ENCODE measurements at regions not wholly inside any gene's neighbourhood (a gene's known extent, or its start where the extent isn't known, plus 50 kb on each side); places are given as distances from the start of the nearest gene placed in this dataset.

- Histone ChIP-seq H3K9me3 (ENCODE audit: insufficient read depth, low read depth, low read length) (peaks cover 10% of the 10 kb centered on the region), H3K9ac (ENCODE audit: low read length) (no peak overlapping the region), H2BK5ac (ENCODE audit: low read depth, low read length, poor library complexity) (no peak overlapping the region), H4K91ac (ENCODE audit: low read depth, low read length) (no peak overlapping the region), H3K79me2 (ENCODE audit: control insufficient read depth, insufficient read depth, low read length, poor library complexity) (peaks cover 3% of the 10 kb centered on the region), H3K4me3 (ENCODE audit: low read depth, low read length) (no peak overlapping the region), H3K23ac (ENCODE audit: low read length) (no peak overlapping the region), H3K4me2 (ENCODE audit: low read length) (no peak overlapping the region), H4K8ac (ENCODE audit: low read depth, low read length) (no peak overlapping the region), H3K27ac (ENCODE audit: low read depth, low read length) (no peak overlapping the region), H3K36me3 (ENCODE audit: control insufficient read depth in 1 of 2, insufficient read depth in 2 of 2, low read length in 2 of 2) (no peaks in the 10 kb centered on the region), H3K27me3 (ENCODE audit: insufficient read depth, low read length) (no peaks in the 10 kb centered on the region), H2BK120ac (ENCODE audit: insufficient read depth, low read length, poor library complexity) (no peak overlapping the region), H2AFZ (ENCODE audit: insufficient read depth, low read length, poor library complexity) (no peak overlapping the region), H3K18ac (ENCODE audit: low read length) (no peak overlapping the region), H2AK5ac (ENCODE audit: low read length) (no peak overlapping the region), H3K14ac (ENCODE audit: low read length) (no peak overlapping the region), H3K4ac (ENCODE audit: low read depth, low read length) (no peak overlapping the region), H2BK12ac (ENCODE audit: low read length) (no peak overlapping the region), H3K79me1 (ENCODE audit: low read length) (peaks cover 7% of the 10 kb centered on the region), H3K4me1 (ENCODE audit: control insufficient read depth in 1 of 2, insufficient read depth in 2 of 2, low read length in 2 of 2) (peaks cover 7 to 8% of the 10 kb centered on the region in 2 experiments), H4K12ac (ENCODE audit: low read depth, low read length) (no peak overlapping the region)
- WGBS (ENCODE audit: extremely low coverage, insufficient coverage, insufficient read length), result no CpG with 5 or more reads among the region's 26 CpGs
- DNase-seq, result no peak
These were observed 1346.7 kb upstream of the IGFBP7 start for GRCh38 chr4:58456727-58457384.

GRCh38 chr4:58453956-58454355 is 1343.8 kb upstream of the IGFBP7 start:
- no CpG with 5 or more reads among the region's 6 CpGs for WGBS (ENCODE audit: extremely low coverage, insufficient coverage, insufficient read length)
- H3K18ac ChIP-seq (ENCODE audit: low read length), result no peak overlapping the region
- no peak overlapping the region for H2BK5ac ChIP-seq (ENCODE audit: low read depth, low read length, poor library complexity)
- H3K79me2 ChIP-seq (ENCODE audit: control insufficient read depth, insufficient read depth, low read length, poor library complexity), result peaks cover 3% of the 10 kb centered on the region
- H4K91ac ChIP-seq (ENCODE audit: low read depth, low read length), result peak overlapping the region; percentile 59
- no peak overlapping the region for H4K12ac ChIP-seq (ENCODE audit: low read depth, low read length)
- peak overlapping the region; percentile 88 for H2BK12ac ChIP-seq (ENCODE audit: low read length)
- no peak overlapping the region for H3K4ac ChIP-seq (ENCODE audit: low read depth, low read length)
- no peak overlapping the region for H3K4me2 ChIP-seq (ENCODE audit: low read length)
- H3K14ac ChIP-seq (ENCODE audit: low read length), result no peak overlapping the region
- H3K27ac ChIP-seq (ENCODE audit: low read depth, low read length), result peak overlapping the region; percentile 61
- H3K23ac ChIP-seq (ENCODE audit: low read length), result no peak overlapping the region
- H3K36me3 ChIP-seq (ENCODE audit: control insufficient read depth in 1 of 2, insufficient read depth in 2 of 2, low read length in 2 of 2), result no peaks in the 10 kb centered on the region
- no peaks in the 10 kb centered on the region for H3K27me3 ChIP-seq (ENCODE audit: insufficient read depth, low read length)
- no peak overlapping the region for H3K4me3 ChIP-seq (ENCODE audit: low read depth, low read length)
- H3K4me1 ChIP-seq (ENCODE audit: control insufficient read depth in 1 of 2, insufficient read depth in 2 of 2, low read length in 2 of 2), result peaks cover 10 to 12% of the 10 kb centered on the region in 2 experiments
- H2BK120ac ChIP-seq (ENCODE audit: insufficient read depth, low read length, poor library complexity), result no peak overlapping the region
- H4K8ac ChIP-seq (ENCODE audit: low read depth, low read length), result no peak overlapping the region
- H2AFZ ChIP-seq (ENCODE audit: insufficient read depth, low read length, poor library complexity), result no peak overlapping the region
- DNase-seq, result no peak
- H3K9ac ChIP-seq (ENCODE audit: low read length), result no peak overlapping the region
- no peak overlapping the region for H2AK5ac ChIP-seq (ENCODE audit: low read length)
- peaks cover 12% of the 10 kb centered on the region for H3K79me1 ChIP-seq (ENCODE audit: low read length)
- peaks cover 5% of the 10 kb centered on the region for H3K9me3 ChIP-seq (ENCODE audit: insufficient read depth, low read depth, low read length)

GRCh38 chr4:58451707-58452106 is 1341.5 kb upstream of the IGFBP7 start:
- Histone ChIP-seq H3K4me3 (ENCODE audit: low read depth, low read length) (no peak overlapping the region), H4K12ac (ENCODE audit: low read depth, low read length) (no peak overlapping the region), H3K36me3 (ENCODE audit: control insufficient read depth in 1 of 2, insufficient read depth in 2 of 2, low read length in 2 of 2) (no peaks in the 10 kb centered on the region), H2BK5ac (ENCODE audit: low read depth, low read length, poor library complexity) (no peak overlapping the region), H3K14ac (ENCODE audit: low read length) (no peak overlapping the region), H3K27ac (ENCODE audit: low read depth, low read length) (no peak overlapping the region), H3K23ac (ENCODE audit: low read length) (no peak overlapping the region), H3K79me1 (ENCODE audit: low read length) (peaks cover 14% of the 10 kb centered on the region), H3K18ac (ENCODE audit: low read length) (no peak overlapping the region), H2BK12ac (ENCODE audit: low read length) (no peak overlapping the region), H3K9me3 (ENCODE audit: insufficient read depth, low read depth, low read length) (no peaks in the 10 kb centered on the region), H2BK120ac (ENCODE audit: insufficient read depth, low read length, poor library complexity) (no peak overlapping the region), H3K79me2 (ENCODE audit: control insufficient read depth, insufficient read depth, low read length, poor library complexity) (peaks cover 3% of the 10 kb centered on the region), H3K4me1 (ENCODE audit: control insufficient read depth in 1 of 2, insufficient read depth in 2 of 2, low read length in 2 of 2) (peaks cover 10 to 12% of the 10 kb centered on the region in 2 experiments), H4K91ac (ENCODE audit: low read depth, low read length) (no peak overlapping the region), H2AK5ac (ENCODE audit: low read length) (no peak overlapping the region), H3K27me3 (ENCODE audit: insufficient read depth, low read length) (no peaks in the 10 kb centered on the region), H3K4ac (ENCODE audit: low read depth, low read length) (no peak overlapping the region), H3K4me2 (ENCODE audit: low read length) (no peak overlapping the region), H2AFZ (ENCODE audit: insufficient read depth, low read length, poor library complexity) (no peak overlapping the region), H3K9ac (ENCODE audit: low read length) (no peak overlapping the region), H4K8ac (ENCODE audit: low read depth, low read length) (no peak overlapping the region)
- no peak for DNase-seq
- WGBS (ENCODE audit: extremely low coverage, insufficient coverage, insufficient read length), result no CpG with 5 or more reads among the region's 2 CpGs

- WGBS (ENCODE audit: extremely low coverage, insufficient coverage, insufficient read length), result no CpG with 5 or more reads among the region's 11 CpGs
- no peaks in the 10 kb centered on the region for H3K27me3 ChIP-seq (ENCODE audit: insufficient read depth, low read length)
These were observed 1325.7 kb upstream of the IGFBP7 start for GRCh38 chr4:58435871-58436270.

More at GRCh38 chr4:58435871-58436270, 1325.7 kb upstream of the IGFBP7 start:
- Histone ChIP-seq H3K4me2 (ENCODE audit: low read length) (no peak overlapping the region), H3K18ac (ENCODE audit: low read length) (no peak overlapping the region), H3K79me2 (ENCODE audit: control insufficient read depth, insufficient read depth, low read length, poor library complexity) (no peaks in the 10 kb centered on the region), H4K8ac (ENCODE audit: low read depth, low read length) (no peak overlapping the region), H3K9ac (ENCODE audit: low read length) (no peak overlapping the region), H2AK5ac (ENCODE audit: low read length) (no peak overlapping the region), H4K12ac (ENCODE audit: low read depth, low read length) (no peak overlapping the region), H3K36me3 (ENCODE audit: control insufficient read depth in 1 of 2, insufficient read depth in 2 of 2, low read length in 2 of 2) (no peaks in the 10 kb centered on the region), H3K4ac (ENCODE audit: low read depth, low read length) (no peak overlapping the region), H3K27ac (ENCODE audit: low read depth, low read length) (no peak overlapping the region), H2BK120ac (ENCODE audit: insufficient read depth, low read length, poor library complexity) (no peak overlapping the region), H4K91ac (ENCODE audit: low read depth, low read length) (no peak overlapping the region), H3K9me3 (ENCODE audit: insufficient read depth, low read depth, low read length) (no peaks in the 10 kb centered on the region), H3K14ac (ENCODE audit: low read length) (no peak overlapping the region), H3K79me1 (ENCODE audit: low read length) (no peaks in the 10 kb centered on the region), H3K23ac (ENCODE audit: low read length) (no peak overlapping the region), H2BK12ac (ENCODE audit: low read length) (no peak overlapping the region), H3K4me3 (ENCODE audit: low read depth, low read length) (no peak overlapping the region), H3K4me1 (ENCODE audit: control insufficient read depth in 1 of 2, insufficient read depth in 2 of 2, low read length in 2 of 2) (no peaks in the 10 kb centered on the region), H2BK5ac (ENCODE audit: low read depth, low read length, poor library complexity) (no peak overlapping the region), H2AFZ (ENCODE audit: insufficient read depth, low read length, poor library complexity) (no peak overlapping the region)
- DNase-seq, result no peak

All from trophoblast cell (in vitro differentiated cells and primary cell).